D721Med (cell line): ENCODE measurements at regions not wholly inside any gene's neighbourhood (a gene's known extent, or its start where the extent isn't known, plus 50 kb on each side); places are given as distances from the start of the nearest gene placed in this dataset.

Experiments used
- DNase-seq: peaks from one replicate; pipeline ENCODE4 v3.0.0; 2011; ENCODE audit warnings: low spot score; ENCODE audit not compliant: insufficient read length
- FAIRE-seq: peaks from 2 replicates; lab custom pipeline; 2011; peaks lifted over from hg19 to GRCh38; lab: Jason Lieb, UNC
- TF ChIP-seq, protein P1 (sequence below): IDR thresholded peaks from 2 replicates; pipeline ENCODE4 v1.5.1; 2012; ENCODE audit warnings: mild to moderate bottlenecking, control low read depth; ENCODE audit not compliant: insufficient read depth; ENCODE audit errors: missing control alignments

DNA sequence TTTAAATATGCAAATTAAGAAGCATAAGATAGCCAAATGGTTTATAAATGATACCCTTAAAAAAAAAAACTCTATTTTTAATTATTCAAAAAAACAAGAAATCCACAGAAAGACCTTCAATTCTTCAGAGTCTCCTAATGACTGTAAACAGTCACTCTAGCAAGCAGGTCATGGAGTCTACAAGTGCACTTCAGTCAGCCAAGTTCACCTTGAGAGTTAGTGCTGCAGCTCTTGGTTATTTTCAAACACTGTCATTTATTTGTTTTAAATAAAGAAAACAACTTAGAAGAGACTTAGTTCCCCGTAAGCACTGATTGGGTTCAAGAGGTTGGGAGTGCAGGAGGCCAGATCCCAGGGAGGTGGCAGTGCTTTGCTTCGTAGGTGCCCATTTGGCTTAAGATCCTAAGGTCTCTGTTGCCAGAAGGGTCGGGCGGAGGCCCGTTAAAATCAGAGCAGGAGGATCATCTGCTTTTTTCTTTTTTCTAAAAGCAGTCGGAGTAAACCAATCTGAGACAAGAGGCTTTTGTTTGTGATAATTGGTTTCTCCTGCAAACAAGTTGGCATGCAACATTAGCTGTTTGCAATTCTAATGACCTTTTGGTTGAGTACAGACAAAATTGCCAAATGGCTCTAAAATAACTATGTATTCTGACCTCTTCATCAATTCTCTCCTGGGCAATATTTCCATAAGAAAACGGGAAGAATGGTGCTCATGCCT, 86.4 kb upstream of the ELMO1 start:
- FAIRE-seq (no peak), DNase-seq (no peak)
- TF ChIP-seq, protein P1, sequence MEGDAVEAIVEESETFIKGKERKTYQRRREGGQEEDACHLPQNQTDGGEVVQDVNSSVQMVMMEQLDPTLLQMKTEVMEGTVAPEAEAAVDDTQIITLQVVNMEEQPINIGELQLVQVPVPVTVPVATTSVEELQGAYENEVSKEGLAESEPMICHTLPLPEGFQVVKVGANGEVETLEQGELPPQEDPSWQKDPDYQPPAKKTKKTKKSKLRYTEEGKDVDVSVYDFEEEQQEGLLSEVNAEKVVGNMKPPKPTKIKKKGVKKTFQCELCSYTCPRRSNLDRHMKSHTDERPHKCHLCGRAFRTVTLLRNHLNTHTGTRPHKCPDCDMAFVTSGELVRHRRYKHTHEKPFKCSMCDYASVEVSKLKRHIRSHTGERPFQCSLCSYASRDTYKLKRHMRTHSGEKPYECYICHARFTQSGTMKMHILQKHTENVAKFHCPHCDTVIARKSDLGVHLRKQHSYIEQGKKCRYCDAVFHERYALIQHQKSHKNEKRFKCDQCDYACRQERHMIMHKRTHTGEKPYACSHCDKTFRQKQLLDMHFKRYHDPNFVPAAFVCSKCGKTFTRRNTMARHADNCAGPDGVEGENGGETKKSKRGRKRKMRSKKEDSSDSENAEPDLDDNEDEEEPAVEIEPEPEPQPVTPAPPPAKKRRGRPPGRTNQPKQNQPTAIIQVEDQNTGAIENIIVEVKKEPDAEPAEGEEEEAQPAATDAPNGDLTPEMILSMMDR, result no peak

GRCh38 chr7:37535841-37536240, 87.2 kb upstream of the ELMO1 start:
- no peak for FAIRE-seq
- TF ChIP-seq, protein P1, result no peak

DNA sequence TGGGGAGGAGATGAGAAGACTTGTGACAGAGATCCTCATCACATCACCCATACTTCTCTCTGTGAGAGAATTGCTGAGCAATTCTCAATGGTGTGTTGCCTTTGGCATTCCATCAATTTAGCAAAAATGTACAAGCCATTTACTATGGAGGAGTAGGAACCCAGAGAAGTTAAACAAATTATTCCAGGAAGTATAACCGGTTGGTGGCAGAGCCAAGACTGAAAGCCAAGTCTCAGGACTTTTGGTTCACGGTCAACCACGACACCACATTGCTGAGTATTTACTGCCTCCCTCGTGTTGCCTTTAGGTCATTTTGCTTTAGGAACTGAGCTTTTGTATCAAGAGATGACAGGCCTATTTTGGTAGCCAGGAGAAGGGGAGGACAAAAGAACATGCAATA, 88.0 kb upstream of the ELMO1 start:
- TF ChIP-seq, protein P1, result no peak
- FAIRE-seq (no peak), DNase-seq (no peak)

More at GRCh38 chr7:37535841-37536240, 87.2 kb upstream of the ELMO1 start:
- no peak for DNase-seq

DNA sequence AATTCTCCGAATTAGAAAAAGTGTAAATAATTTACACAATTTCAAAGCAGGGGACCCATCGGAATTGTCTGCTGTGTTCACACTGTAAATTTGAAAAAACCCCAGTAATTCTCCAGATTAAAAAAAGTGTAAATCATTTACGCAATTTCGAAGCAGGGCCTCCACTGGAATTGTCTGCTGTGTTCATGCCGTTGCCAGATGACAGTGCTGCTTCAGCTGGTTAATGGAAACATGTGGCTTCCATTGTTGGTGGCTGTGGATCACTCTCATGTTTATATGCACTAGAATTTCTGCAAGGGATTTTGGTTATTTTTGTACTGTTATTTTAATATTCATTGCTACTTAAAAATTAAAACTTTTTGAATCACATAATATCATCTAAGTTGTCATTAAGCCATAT, 88.8 kb upstream of the ELMO1 start:
- DNase-seq, result no peak
- FAIRE-seq, result no peak
- TF ChIP-seq, protein P1, result no peak

DNA sequence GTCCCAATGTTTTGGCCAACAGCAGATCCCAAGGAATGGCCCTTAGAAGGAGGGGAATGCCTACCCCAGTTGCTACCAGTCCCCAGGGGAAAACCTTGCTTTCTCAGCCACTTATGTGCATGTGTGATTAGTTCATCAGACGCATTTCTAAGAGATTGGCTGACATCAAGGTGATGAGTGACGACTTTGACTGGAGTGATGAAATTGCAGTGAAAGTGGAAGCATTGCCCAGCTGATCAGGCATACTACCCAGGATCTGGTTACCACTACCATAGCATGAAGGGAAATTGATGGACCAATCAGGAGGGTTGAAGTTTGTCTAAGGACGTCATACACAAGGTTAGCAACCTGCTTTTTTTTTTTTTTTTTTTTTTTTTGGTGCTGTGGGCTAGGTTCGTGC, 90.3 kb upstream of the ELMO1 start:
- TF ChIP-seq, protein P1, result no peak
- DNase-seq, result no peak
- FAIRE-seq, result no peak

DNA sequence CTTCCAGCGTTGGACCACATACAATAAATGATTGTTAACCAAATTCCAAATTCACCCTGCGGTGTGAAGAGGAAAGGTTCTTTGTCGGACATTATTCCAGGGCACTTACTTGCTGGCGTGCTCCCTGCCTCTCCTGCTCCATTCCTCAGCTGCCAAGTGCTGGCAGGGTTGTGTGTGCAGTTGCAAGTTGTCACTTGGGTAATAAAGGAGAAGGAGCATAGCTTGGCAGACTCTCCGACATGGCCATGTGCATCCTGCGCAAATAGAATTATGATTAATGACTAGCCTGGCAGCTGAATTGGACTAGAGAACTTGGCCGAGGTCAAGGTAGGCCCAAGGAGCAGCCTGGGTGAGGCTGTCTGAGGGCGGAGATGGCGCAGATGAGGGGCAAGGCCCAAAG, 92.3 kb upstream of the ELMO1 start:
- DNase-seq (no peak), FAIRE-seq (no peak)
- TF ChIP-seq, protein P1, result no peak

- TF ChIP-seq, protein P1, result no peak
- FAIRE-seq (no peak), DNase-seq (no peak)
These were observed 93.3 kb upstream of the ELMO1 start for GRCh38 chr7:37541810-37542443.
